Stimulated activated memory B cell treated with anti-CD40 and anti-IgM and Interleukin-4, amounts not matched to agents 10 μg/mL and 1 μg/mL and 100 μg/mL, for 72 hours (primary cell): ENCODE measurements at regions not wholly inside any gene's neighbourhood (a gene's known extent, or its start where the extent isn't known, plus 50 kb on each side); places are given as distances from the start of the nearest gene placed in this dataset.

ENCODE experiments used
- ATAC-seq: fragments of 150-1000 bp; cut with Tn5 transposase; 2 replicates; pipeline ENCODE4 v1.10.0; 2021
- H3K27ac Mint-ChIP-seq: one replicate; pipeline ENCODE4 v1.8.0; 2022; ENCODE audit warnings: mild to moderate bottlenecking, mixed read lengths
- H3K27me3 Mint-ChIP-seq: one replicate; pipeline ENCODE4 v1.8.0; 2022; ENCODE audit warnings: mixed read lengths
- H3K36me3 Mint-ChIP-seq: one replicate; pipeline ENCODE4 v1.8.0; 2022; ENCODE audit warnings: mixed read lengths
- H3K4me1 Mint-ChIP-seq: one replicate; pipeline ENCODE4 v1.8.0; 2022; ENCODE audit warnings: mixed read lengths
- H3K4me3 Mint-ChIP-seq: one replicate; pipeline ENCODE4 v1.8.0; 2022; ENCODE audit warnings: mild to moderate bottlenecking, moderate library complexity, mixed read lengths
- H3K9me3 Mint-ChIP-seq: one replicate; pipeline ENCODE4 v1.8.0; 2022; ENCODE audit warnings: mixed read lengths

DNA sequence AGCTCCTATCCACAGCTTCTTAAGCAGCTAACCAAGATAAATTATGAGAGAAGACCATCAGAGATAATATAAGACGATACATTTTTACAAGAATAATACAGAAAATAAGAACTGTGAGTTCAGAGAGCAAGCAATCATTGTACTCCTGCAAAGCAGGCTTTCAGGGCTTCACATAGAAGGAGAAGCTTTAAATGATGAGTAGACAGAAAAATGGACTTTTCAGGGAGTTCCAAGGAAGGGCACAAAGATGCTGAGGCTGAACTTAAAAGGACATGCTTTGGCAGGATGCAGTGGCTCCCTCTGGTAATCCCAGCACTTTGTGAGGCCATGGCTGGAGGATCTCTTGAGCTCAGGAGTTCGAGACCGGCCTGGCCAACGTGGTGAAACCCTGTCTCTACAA lies 159.5 kb downstream of the POU4F1 start:
- H3K9me3 Mint-ChIP-seq = no peaks in the 10 kb centered on the region
- no peaks in the 10 kb centered on the region for H3K36me3 Mint-ChIP-seq
- H3K4me1 Mint-ChIP-seq = no peaks in the 10 kb centered on the region
- H3K4me3 Mint-ChIP-seq = no peak overlapping the region
- no peak overlapping the region for H3K27ac Mint-ChIP-seq
- no peak for ATAC-seq
- no peaks in the 10 kb centered on the region for H3K27me3 Mint-ChIP-seq

DNA sequence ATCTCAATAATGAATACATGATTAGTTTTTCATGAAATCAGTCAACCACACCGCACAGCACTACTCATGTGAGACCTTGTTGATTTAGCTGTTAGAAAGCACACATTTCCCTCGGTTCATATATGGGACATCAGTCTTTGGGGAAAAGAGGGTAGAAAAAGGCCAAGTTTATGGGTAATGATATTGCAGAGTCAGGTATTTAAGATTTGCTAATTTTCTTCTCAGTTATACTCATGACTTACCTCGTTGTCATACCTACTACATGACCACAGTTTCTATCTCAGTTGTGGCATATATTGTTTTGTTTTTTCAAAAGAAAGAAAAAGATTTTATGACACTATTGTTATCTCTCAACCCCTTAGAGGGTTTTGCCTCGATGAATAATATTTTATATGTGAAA lies 165.6 kb downstream of the POU4F1 start:
- Mint-ChIP-seq H3K36me3 (no peaks in the 10 kb centered on the region), H3K27me3 (peaks cover 10% of the 10 kb centered on the region), H3K4me1 (no peaks in the 10 kb centered on the region), H3K4me3 (no peak overlapping the region), H3K27ac (no peak overlapping the region), H3K9me3 (no peaks in the 10 kb centered on the region)
- no peak for ATAC-seq

GRCh38 chr13:78436311-78436710 lies 167.0 kb downstream of the POU4F1 start:
- H3K4me1 Mint-ChIP-seq = no peaks in the 10 kb centered on the region
- H3K27ac Mint-ChIP-seq = no peak overlapping the region
- H3K36me3 Mint-ChIP-seq = no peaks in the 10 kb centered on the region
- H3K27me3 Mint-ChIP-seq = peaks cover 14% of the 10 kb centered on the region
- no peak for ATAC-seq
- H3K9me3 Mint-ChIP-seq = no peaks in the 10 kb centered on the region
- H3K4me3 Mint-ChIP-seq = no peak overlapping the region

DNA sequence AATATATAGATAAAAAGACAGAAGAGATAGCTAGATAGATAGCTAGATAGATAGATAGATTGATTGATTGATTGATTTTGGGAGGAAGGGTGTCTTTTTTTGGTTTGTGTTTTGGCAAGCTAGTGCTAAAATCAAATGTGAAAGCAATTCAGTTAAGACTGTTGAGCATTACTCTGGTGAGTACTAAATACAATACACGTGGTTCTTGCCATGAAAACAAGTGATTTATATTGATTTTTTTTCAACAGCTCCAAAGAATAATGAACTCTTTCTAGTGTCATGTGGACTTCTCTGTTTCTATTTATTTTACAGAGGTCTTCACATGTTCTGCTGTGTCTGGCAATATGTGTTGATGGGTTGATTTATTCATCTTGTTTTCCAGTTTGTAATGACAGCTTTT lies 172.0 kb downstream of the POU4F1 start:
- Mint-ChIP-seq H3K4me1 (no peaks in the 10 kb centered on the region), H3K36me3 (no peaks in the 10 kb centered on the region), H3K27ac (no peak overlapping the region), H3K9me3 (no peaks in the 10 kb centered on the region), H3K27me3 (peaks cover 27% of the 10 kb centered on the region), H3K4me3 (no peak overlapping the region)
- no peak for ATAC-seq

GRCh38 chr13:78430811-78431210 lies 172.5 kb downstream of the POU4F1 start:
- Mint-ChIP-seq H3K9me3 (no peaks in the 10 kb centered on the region), H3K27ac (no peak overlapping the region), H3K36me3 (no peaks in the 10 kb centered on the region)

GRCh38 chr13:78430166-78430791 lies 173.1 kb downstream of the POU4F1 start:
- Mint-ChIP-seq H3K27me3 (peaks cover 27% of the 10 kb centered on the region), H3K27ac (no peak overlapping the region)
- no peak for ATAC-seq

More at GRCh38 chr13:78430811-78431210, 172.5 kb downstream of the POU4F1 start:
- Mint-ChIP-seq H3K4me3 (no peak overlapping the region), H3K27me3 (peaks cover 27% of the 10 kb centered on the region), H3K4me1 (no peaks in the 10 kb centered on the region)
- ATAC-seq = no peak

GRCh38 chr13:78428646-78429045 lies 174.7 kb downstream of the POU4F1 start:
- Mint-ChIP-seq H3K27ac (no peak overlapping the region), H3K9me3 (no peaks in the 10 kb centered on the region), H3K4me1 (no peaks in the 10 kb centered on the region), H3K36me3 (no peaks in the 10 kb centered on the region), H3K4me3 (no peak overlapping the region), H3K27me3 (peaks cover 26% of the 10 kb centered on the region)
- ATAC-seq = no peak

More at GRCh38 chr13:78430166-78430791, 173.1 kb downstream of the POU4F1 start:
- H3K36me3 Mint-ChIP-seq = no peaks in the 10 kb centered on the region
- H3K4me1 Mint-ChIP-seq = no peaks in the 10 kb centered on the region
- H3K9me3 Mint-ChIP-seq = no peaks in the 10 kb centered on the region
- no peak overlapping the region for H3K4me3 Mint-ChIP-seq

GRCh38 chr13:78426183-78426582 lies 177.2 kb downstream of the POU4F1 start:
- Mint-ChIP-seq H3K27me3 (peaks cover 13% of the 10 kb centered on the region), H3K4me1 (no peaks in the 10 kb centered on the region), H3K4me3 (no peak overlapping the region), H3K27ac (no peak overlapping the region), H3K36me3 (no peaks in the 10 kb centered on the region), H3K9me3 (no peaks in the 10 kb centered on the region)
- no peak for ATAC-seq

GRCh38 chr13:78420814-78421213 lies 182.5 kb downstream of the POU4F1 start:
- no peak for ATAC-seq
- Mint-ChIP-seq H3K27me3 (no peaks in the 10 kb centered on the region), H3K4me3 (no peak overlapping the region), H3K9me3 (no peaks in the 10 kb centered on the region), H3K27ac (no peak overlapping the region), H3K4me1 (no peaks in the 10 kb centered on the region), H3K36me3 (no peaks in the 10 kb centered on the region)

GRCh38 chr13:78413887-78414553 lies 189.3 kb downstream of the POU4F1 start:
- peaks cover 9% of the 10 kb centered on the region for H3K27me3 Mint-ChIP-seq
- ATAC-seq = no peak
- H3K36me3 Mint-ChIP-seq = no peaks in the 10 kb centered on the region
- no peak overlapping the region for H3K4me3 Mint-ChIP-seq
- no peaks in the 10 kb centered on the region for H3K9me3 Mint-ChIP-seq
- no peaks in the 10 kb centered on the region for H3K4me1 Mint-ChIP-seq
- no peak overlapping the region for H3K27ac Mint-ChIP-seq

- no peak overlapping the region for H3K4me3 Mint-ChIP-seq
- H3K9me3 Mint-ChIP-seq = no peaks in the 10 kb centered on the region
- peaks cover 10% of the 10 kb centered on the region for H3K27me3 Mint-ChIP-seq
- H3K4me1 Mint-ChIP-seq = no peaks in the 10 kb centered on the region
- H3K27ac Mint-ChIP-seq = no peak overlapping the region
- H3K36me3 Mint-ChIP-seq = no peaks in the 10 kb centered on the region
- no peak for ATAC-seq
Observed at GRCh38 chr13:78410847-78411246, 192.5 kb downstream of the POU4F1 start.

GRCh38 chr13:78410164-78410563 lies 193.2 kb downstream of the POU4F1 start:
- H3K9me3 Mint-ChIP-seq = no peaks in the 10 kb centered on the region
- no peak for ATAC-seq
- H3K4me1 Mint-ChIP-seq = no peaks in the 10 kb centered on the region
- H3K27me3 Mint-ChIP-seq = peaks cover 16% of the 10 kb centered on the region
- no peaks in the 10 kb centered on the region for H3K36me3 Mint-ChIP-seq
- H3K4me3 Mint-ChIP-seq = no peak overlapping the region
- no peak overlapping the region for H3K27ac Mint-ChIP-seq

- no peak overlapping the region for H3K4me3 Mint-ChIP-seq
Observed at GRCh38 chr13:78409172-78409571, 194.2 kb downstream of the POU4F1 start.

DNA sequence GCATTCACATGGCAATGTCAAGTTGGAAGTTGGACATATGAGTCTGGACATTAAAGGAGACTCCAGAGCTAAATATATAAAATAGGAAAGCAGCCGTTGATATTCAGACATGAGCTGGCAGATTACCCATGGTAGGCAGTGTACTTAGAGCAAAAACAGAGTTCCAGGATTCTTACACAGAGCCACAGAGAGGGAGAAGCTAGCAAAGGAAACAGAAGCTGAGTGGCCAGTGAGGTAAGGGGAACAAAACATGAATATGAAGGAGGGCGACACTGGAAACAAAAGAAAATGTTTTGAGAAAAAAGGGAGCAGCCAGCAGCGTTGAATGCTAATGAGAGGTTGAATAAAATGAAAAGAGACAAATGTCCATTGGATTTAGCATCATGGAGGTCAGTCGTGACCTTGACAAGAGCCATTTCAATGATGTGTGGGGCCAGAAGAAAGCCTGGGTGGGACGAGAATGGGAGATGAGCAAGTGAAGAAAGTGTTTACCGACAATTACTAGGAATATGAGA lies 198.4 kb downstream of the POU4F1 start:
- H3K27me3 Mint-ChIP-seq = peaks cover 18% of the 10 kb centered on the region
- no peaks in the 10 kb centered on the region for H3K36me3 Mint-ChIP-seq
- H3K27ac Mint-ChIP-seq = no peak overlapping the region
- H3K9me3 Mint-ChIP-seq = no peaks in the 10 kb centered on the region
- no peak overlapping the region for H3K4me3 Mint-ChIP-seq
- H3K4me1 Mint-ChIP-seq = no peaks in the 10 kb centered on the region
- no peak for ATAC-seq

More at GRCh38 chr13:78409172-78409571, 194.2 kb downstream of the POU4F1 start:
- H3K9me3 Mint-ChIP-seq = no peaks in the 10 kb centered on the region
- peaks cover 26% of the 10 kb centered on the region for H3K27me3 Mint-ChIP-seq
- H3K27ac Mint-ChIP-seq = no peak overlapping the region
- H3K36me3 Mint-ChIP-seq = no peaks in the 10 kb centered on the region
- no peak for ATAC-seq
- H3K4me1 Mint-ChIP-seq = no peaks in the 10 kb centered on the region

- no peak for ATAC-seq
- Mint-ChIP-seq H3K4me3 (no peak overlapping the region), H3K36me3 (no peaks in the 10 kb centered on the region), H3K4me1 (peaks cover 6% of the 10 kb centered on the region), H3K9me3 (peaks cover 3% of the 10 kb centered on the region), H3K27me3 (peaks cover 18% of the 10 kb centered on the region), H3K27ac (no peak overlapping the region)
Observed at GRCh38 chr13:78402708-78403400, 200.5 kb downstream of the POU4F1 start.
